Brain pericyte (primary cell): ENCODE measurements at regions not wholly inside any gene's neighbourhood (a gene's known extent, or its start where the extent isn't known, plus 50 kb on each side); places are given as distances from the start of the nearest gene placed in this dataset.

Source experiments
- DNase-seq: peaks from one replicate; pipeline ENCODE4 v3.0.0-alpha.2; 2012; ENCODE audit warnings: low read depth, low spot score

- no peak for DNase-seq
These were observed 1033.7 kb downstream of the KCNT2 start for GRCh38 chr1:195574511-195574910.

DNA sequence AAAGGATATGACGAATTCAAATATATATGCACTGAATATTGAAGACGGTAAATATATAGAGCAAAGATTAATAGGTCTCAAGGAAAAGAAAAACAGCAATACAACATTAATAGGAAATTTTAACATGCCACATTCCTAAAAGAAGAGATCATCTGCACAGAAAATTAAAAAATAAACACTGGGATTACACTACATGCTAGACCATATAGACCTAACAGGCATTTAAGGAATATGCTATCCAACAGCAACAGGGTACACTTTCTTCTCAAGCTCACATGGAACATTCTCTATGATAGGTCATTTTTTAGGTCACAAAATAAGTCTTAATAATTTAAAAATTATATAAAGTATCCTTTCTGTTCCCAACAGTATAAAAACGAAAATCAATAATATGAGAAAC is 1038.3 kb downstream of the KCNT2 start:
- DNase-seq = no peak

DNA sequence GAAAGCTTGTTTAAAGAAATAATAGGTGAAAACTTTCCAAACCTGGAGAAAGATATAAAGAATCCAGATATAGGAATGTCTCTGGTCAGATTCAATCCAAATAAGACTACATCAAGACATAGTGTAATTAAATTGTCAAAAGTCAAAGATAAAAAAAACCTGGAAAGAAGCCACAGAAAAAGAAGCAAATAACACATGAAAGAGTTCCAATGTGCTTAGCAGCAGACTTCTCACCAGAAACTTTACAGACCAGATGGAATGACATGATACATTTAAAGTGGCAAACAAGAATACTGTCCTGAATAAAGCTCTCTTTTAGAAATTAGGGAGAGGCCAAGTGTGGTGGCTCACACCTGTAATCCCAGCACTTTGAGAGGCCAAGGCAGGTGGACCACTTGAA is 1039.9 kb downstream of the KCNT2 start:
- DNase-seq = no peak

GRCh38 chr1:195562074-195562473 is 1046.2 kb downstream of the KCNT2 start:
- DNase-seq = no peak

GRCh38 chr1:195550071-195550862 is 1058.0 kb downstream of the KCNT2 start:
- DNase-seq = no peak

- no peak for DNase-seq
These were observed 1077.3 kb downstream of the KCNT2 start for GRCh38 chr1:195530961-195531360.

DNA sequence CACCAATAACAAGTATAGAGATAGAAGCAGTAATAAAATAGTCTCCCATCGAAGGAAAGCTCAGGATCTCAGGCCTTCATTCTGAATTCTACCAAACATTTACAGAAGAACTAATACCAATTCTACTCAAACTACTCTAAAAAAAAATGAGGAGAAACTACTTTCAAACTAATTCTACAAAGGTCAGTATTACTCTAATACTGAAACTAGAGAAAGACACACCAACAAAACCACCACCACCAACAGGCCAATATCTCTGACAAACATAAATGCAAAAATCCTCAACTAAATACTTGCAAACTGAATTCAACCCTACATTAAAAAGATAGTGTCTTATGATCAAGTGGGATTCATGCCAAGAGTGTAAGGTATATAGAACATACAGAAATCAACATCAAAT is 1078.4 kb downstream of the KCNT2 start:
- DNase-seq = no peak

- no peak for DNase-seq
These were observed 1087.5 kb downstream of the KCNT2 start for GRCh38 chr1:195520757-195521156.

- DNase-seq = no peak
These were observed 1092.2 kb downstream of the KCNT2 start for GRCh38 chr1:195516036-195516435.

GRCh38 chr1:195511501-195511900 is 1096.7 kb downstream of the KCNT2 start:
- DNase-seq = no peak

DNA sequence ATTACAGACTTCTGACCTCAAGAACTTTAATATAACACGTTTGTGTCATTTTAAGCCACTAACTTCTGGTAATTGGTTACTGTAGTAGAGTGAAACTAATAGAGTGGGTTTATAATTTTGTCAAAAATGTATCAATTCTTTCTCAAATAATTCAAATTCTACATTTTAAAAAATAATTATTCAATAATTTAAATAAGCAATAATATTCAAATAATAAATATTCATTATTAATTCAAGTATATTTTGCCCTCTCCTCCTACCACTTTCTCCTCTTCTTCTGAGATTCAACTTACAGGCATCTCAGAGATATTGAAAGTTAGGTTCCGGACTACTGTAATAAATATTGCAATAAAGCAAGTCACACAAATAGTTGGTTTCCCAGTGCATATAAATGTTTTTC is 1107.1 kb downstream of the KCNT2 start:
- DNase-seq = no peak

- DNase-seq = no peak
These were observed 1112.3 kb downstream of the KCNT2 start for GRCh38 chr1:195495720-195496635.

GRCh38 chr1:195482137-195482536 is 1126.1 kb downstream of the KCNT2 start:
- no peak for DNase-seq

DNA sequence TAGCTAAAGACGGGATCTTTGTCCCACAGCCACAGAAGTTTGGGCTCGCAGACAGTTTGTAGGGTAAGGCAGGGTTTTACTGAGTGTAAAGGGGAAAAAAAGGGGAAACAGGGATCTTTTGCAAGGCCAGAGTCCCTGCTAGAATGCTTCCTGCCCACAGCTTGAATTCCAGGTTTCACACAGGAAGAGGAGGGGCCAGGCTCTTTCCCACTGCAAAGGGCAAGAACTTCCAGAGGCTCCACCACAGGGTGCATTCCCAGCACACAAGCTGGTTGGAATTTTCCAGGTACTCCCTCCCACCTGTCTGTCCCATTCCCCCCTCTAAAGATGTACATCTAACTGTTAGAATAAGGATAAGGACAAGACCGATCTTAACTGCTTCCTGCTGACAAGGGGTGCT is 1126.9 kb downstream of the KCNT2 start:
- DNase-seq = no peak

GRCh38 chr1:195475568-195475967 is 1132.7 kb downstream of the KCNT2 start:
- no peak for DNase-seq

DNA sequence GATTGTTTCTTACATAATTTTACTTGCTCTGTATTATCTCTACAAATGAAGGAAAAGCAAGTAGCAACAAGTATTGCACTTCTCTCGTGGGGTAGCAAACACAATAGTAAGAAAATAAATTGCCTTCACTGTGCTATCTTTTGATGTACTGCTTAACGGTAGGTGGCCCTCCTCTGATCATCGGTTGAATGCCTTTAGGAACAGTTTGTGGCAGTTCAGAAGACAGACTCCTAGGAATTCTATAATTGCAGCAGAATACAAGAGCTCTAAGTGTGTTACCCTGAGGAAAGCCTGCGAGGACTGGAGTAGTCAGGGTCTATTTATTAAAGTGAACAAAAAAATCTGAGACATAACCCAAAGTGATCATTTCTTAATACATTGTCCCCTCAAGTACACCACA is 1135.9 kb downstream of the KCNT2 start:
- no peak for DNase-seq

- DNase-seq = no peak
These were observed 1141.6 kb downstream of the KCNT2 start for GRCh38 chr1:195466639-195467038.

DNA sequence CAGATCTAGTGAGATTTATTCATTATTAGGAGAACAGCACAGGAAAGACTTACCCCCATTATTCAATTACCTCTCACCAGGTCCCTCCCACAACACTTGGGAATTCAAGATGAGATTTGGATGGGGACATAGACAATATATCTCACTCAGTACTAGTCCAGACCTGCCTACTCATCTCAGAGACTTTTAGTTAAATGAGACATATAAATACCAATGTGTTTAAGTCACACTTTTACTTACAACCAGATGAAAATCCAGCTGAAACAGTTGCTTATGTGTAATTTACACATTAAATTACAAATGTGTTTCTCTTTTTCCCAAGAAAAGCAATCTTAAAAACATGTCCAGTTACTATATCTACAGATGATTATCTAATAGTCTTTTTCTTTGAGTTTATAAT is 1145.6 kb downstream of the KCNT2 start:
- DNase-seq = no peak

DNA sequence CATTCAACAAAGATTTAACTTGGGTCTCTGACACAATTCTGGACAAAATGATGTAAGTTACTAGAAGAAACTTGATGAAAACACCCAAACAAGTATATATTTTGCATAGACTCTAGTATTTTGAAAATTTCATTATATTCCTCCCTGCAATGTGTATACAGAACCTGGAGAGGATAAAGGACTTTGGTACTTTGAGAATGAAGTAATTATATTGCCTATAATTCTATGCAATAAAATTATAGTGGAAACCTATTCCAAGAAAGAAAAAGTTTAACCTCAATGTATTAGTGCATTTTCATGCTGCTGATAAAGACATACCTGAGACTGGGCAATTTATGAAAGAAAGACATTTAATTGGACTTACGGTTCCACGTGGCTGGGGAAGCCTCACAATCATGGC is 1146.1 kb downstream of the KCNT2 start:
- DNase-seq = no peak

DNA sequence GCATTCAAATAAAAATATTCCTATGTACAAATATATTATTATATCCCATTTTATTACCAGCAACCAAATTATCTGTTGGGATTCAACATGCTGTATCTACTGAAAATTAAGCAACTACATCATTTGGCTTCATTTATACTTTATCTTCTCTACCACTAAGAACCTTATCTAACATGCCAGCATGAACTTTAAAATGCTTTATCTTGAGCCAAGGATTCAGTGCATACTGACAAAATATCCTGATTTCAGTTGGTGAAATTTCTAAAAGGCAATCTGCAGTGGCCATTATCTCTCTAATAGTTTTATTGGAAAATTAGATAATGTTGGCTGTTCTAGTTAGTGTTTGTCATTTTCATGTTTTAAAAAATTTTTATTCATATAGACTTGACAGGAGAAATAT is 1149.9 kb downstream of the KCNT2 start:
- no peak for DNase-seq

- DNase-seq = no peak
These were observed 1157.4 kb downstream of the KCNT2 start for GRCh38 chr1:195450794-195451193.

GRCh38 chr1:195439661-195440060 is 1168.6 kb downstream of the KCNT2 start:
- no peak for DNase-seq
